GM19467 (cell line): ENCODE measurements at regions not wholly inside any gene's neighbourhood (a gene's known extent, or its start where the extent isn't known, plus 50 kb on each side); places are given as distances from the start of the nearest gene placed in this dataset.

Experiments used
- ATAC-seq: cut with Tn5 transposase; IDR thresholded peaks from one replicate; pipeline ENCODE4 v1.9.1; 2021; ENCODE audit warnings: mild to moderate bottlenecking, moderate library complexity; ENCODE audit not compliant: unreplicated experiment

- no peak for ATAC-seq
These were observed 191.9 kb upstream of the MPHOSPH6 start for GRCh38 chr16:82361885-82362284.

DNA sequence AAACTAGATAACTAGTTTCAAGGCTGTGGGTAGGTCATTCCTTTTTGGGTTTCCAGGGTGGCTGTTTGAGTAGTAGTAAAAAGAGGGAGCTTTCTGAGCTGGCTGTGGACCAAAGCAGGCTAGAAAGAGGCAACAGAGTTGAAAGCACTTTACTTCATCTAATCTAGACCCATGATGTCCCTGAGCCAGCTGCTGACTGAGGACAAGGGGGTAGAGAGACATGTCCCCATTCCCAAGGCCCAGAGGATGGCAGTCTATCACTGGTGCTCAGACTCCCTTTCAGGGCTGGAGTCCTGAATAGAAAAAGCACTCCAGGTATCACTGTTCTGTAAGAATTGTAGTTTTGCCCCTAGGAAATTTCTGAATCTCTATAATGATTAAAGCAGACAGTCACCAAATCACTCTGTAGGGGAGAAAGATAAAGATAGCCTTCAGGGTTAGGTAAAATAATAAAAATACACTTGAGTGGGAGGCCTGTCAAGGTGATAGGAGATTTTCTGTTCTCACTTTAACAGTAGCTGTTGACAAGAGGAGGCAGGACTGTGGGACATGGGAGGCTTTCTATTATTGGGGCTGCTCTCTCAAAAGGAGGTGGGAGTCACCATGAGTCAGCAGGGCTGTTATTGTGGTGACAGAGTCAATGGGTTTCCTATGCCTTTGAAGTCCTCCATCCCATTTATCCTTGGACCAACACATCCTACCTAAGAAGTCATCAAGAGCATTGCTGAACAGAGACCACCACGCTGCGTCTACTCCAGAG is 190.2 kb upstream of the MPHOSPH6 start:
- no peak for ATAC-seq

DNA sequence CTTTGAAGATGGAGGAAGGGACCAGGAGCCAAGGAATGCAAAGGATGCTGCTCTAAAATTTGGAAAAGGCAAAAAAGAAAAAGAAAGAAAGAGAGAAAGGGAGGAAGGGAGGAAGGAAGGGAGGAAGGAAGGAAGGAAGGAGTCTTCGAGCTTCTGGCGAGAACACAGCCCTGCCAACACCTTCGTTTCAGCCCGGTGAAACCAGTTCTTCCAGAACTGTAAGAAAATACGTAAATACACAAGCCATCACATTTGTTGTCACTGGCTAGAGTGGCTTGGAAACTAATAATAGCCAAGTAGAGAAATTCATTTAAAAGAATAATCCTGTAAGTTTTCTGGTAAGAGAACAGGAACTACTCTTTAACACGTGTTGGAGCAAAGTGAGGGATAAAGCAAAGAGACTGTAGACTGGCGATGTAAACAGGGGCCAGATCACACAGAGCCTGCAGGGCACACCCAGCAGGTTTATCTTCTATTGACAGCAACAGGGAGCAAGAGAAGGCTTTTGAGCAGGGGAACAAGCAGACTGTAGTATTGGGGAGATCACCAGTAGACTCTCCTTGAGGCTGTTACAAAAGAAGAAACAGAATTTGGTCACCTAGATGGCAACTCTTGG is 188.7 kb upstream of the MPHOSPH6 start:
- ATAC-seq = no peak

GRCh38 chr16:82358161-82358560 is 188.1 kb upstream of the MPHOSPH6 start:
- no peak for ATAC-seq

- no peak for ATAC-seq
These were observed 187.2 kb upstream of the MPHOSPH6 start for GRCh38 chr16:82357237-82357636.

DNA sequence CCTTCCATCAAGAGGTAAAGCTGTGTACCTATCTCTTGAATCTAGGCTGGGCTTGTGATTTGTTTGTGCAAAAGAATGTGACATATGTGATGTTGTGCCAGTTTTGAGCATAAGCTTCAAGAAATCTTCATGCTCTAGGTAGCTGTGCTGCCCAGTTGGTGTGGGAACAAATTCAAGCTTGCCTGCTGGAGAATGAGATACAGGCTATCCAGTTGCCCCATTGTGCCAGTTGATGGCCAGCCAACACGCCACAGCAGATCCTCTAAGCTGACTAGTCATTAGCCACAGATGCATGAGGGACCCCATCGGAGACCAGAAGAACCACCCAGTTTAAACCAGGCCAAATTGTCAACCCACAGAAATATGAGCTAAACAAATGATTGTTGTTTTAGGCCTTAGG is 180.5 kb upstream of the MPHOSPH6 start:
- no peak for ATAC-seq

DNA sequence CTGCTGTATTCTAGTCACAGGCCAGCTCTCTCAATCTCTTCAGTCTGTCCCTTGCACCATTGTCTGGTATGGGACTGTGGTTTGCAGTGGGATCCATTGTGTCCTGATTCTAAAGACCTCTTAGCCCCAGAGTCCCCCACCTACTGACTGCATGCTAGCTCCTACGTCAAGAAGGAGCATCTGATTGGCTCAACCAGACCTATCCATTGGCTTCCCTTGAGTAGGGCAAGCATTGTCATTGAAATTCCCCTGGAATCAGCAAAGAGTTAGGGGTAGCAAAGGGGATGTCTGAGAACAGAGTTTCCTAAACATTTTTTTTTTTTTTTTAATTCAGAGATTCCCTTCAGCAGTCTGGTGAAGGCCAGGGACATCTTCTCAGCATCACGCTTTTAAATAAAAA is 175.3 kb upstream of the MPHOSPH6 start:
- no peak for ATAC-seq

DNA sequence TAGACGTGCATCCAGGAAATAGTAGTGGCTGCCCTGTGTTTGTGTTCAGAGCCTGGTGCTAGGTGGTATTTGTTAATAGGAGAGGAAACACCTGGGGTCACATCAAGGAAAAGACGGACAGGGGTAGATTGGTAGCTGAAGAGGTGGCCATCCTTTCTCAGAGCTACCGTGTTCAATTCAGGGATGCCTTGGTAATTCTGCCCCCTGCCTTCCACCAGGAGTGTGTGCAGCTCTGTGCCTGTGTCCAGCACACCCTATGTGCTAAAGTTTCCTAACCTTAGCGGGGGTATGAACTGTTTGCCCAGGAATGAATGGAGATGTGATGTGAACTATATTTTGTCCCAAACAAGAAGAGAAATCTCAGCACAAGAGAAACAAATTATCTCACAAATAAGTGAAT is 174.1 kb upstream of the MPHOSPH6 start:
- ATAC-seq = no peak

GRCh38 chr16:82341146-82341669 is 171.2 kb upstream of the MPHOSPH6 start:
- no peak for ATAC-seq

DNA sequence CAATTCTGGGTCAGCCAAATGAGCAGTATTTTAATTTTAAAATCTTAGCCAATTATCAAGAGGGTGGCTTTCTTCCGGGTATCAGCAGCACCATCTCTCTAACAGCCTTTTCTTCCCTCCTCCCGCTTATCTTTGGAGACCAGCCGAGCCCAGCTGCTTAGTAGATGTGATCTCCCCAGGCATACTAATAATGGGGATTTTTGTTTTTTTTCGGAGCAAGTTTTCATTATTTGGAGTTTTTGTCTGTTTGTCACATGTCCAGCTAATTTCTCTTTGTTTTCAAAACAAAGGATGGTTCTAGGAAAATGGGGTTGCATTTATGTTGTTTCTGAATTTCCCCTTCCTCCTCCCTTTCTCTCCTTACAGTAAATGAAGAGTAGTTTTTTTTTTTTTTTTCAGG is 170.5 kb upstream of the MPHOSPH6 start:
- ATAC-seq = no peak

GRCh38 chr16:82337355-82337754 is 167.3 kb upstream of the MPHOSPH6 start:
- ATAC-seq = no peak

DNA sequence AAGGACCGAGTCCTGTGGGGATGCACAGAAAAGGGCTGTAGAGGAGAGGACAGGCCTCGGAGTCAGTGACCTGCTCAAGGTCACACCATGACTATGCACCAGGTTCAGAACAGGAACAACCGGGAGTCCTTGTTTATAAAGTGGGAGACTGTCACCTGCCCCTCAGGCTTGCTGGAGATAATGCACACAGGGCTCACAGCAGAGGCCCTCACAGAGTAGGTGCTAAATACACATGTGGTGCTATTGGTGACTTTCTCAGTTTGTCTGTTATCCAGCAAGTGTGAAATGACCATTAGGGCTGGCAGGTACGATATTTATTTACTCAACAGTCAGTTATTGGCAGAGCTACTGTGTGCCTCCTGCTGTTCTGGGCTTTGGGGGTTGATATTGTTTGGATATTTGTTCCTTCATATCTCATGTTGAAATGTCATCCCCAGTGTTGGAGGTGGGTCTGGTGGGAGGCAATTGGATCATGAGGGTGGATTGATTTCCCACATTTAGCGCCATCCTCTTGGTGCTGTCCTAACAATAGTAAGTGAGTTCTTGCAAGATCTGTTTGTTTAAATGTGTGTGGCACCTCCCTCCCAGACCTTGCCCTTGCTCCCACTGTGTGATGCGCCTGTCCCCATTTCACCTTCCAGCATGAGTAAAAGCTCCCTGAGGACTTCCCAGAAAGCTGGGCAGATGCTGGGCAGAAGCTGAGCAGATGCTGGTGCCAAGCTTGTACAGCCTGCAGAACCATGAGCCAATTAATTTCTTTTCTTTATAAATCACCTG is 162.1 kb upstream of the MPHOSPH6 start:
- no peak for ATAC-seq

DNA sequence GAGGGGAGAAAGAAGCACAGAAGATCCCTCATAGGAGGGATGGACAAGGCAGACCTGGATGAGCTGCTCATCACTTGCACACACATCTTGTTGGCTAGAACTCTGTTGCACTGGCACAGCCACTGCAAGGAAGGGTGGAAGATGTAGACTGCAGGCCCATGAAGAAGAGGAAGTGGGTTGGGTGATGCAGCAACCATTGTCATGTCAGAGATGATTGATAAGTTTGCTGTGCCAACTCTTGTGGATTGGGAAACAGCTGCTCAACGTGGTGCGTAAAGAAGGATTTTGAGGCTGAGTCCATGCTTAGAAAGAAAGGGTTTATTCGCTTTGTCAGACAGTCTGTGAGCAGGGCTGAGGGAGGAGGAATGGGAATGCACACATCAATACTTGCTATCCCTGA is 161.4 kb upstream of the MPHOSPH6 start:
- no peak for ATAC-seq

- no peak for ATAC-seq
These were observed 159.6 kb upstream of the MPHOSPH6 start for GRCh38 chr16:82329504-82330192.

GRCh38 chr16:82328881-82329469 is 159.0 kb upstream of the MPHOSPH6 start:
- no peak for ATAC-seq

GRCh38 chr16:82323171-82323570 is 153.1 kb upstream of the MPHOSPH6 start:
- no peak for ATAC-seq

GRCh38 chr16:82322177-82322576 is 152.2 kb upstream of the MPHOSPH6 start:
- no peak for ATAC-seq

DNA sequence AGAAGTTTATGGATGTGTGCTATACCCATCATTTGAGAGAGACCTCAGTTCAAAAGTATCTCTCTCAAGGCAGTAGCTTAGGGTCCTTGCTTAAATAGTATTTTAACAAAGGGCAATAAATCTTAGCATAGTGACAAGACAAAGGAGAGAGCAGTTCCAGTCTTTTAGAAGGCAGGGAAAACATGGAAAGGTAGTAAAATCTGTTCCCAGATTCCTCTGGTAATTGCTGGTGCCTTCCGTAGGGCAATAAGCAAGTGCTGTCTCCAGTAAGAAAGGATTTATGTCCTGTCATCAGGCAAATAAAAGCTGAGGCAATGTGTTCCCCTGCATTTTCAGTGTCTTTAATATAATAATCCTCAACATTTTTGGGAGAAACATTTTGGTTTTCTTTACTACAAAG is 149.0 kb upstream of the MPHOSPH6 start:
- no peak for ATAC-seq

- no peak for ATAC-seq
These were observed 147.6 kb upstream of the MPHOSPH6 start for GRCh38 chr16:82317411-82318167.

- ATAC-seq = no peak
These were observed 143.7 kb upstream of the MPHOSPH6 start for GRCh38 chr16:82313754-82314153.
